Trophoblast cell (in vitro differentiated cells and primary cell): ENCODE measurements at regions not wholly inside any gene's neighbourhood (a gene's known extent, or its start where the extent isn't known, plus 50 kb on each side); places are given as distances from the start of the nearest gene placed in this dataset.
A peak's percentile ranks its signal among the peaks of the same experiment; 100 is the strongest.

Source experiments
- DNase-seq, 2 donors: peaks; one replicate each; pipeline ENCODE4 v3.0.0-alpha.2; 2016
- H2AFZ ChIP-seq: 2 replicates; pipeline ENCODE4 v1.6.1; 2013; ENCODE audit warnings: low read length, moderate library complexity, mild to moderate bottlenecking; ENCODE audit not compliant: insufficient read depth, poor library complexity
- H2AK5ac ChIP-seq: 2 replicates; pipeline ENCODE4 v1.6.1; 2013; ENCODE audit warnings: mild to moderate bottlenecking, low read length
- H2BK120ac ChIP-seq: 2 replicates; pipeline ENCODE4 v1.6.1; 2013; ENCODE audit warnings: low read length, mild to moderate bottlenecking, moderate library complexity; ENCODE audit not compliant: insufficient read depth, poor library complexity
- H2BK12ac ChIP-seq: 2 replicates; pipeline ENCODE4 v1.6.1; 2013; ENCODE audit warnings: mild to moderate bottlenecking, low read length, moderate library complexity
- H2BK5ac ChIP-seq: 2 replicates; pipeline ENCODE4 v1.6.1; 2013; ENCODE audit warnings: low read length, low read depth, moderate library complexity, mild to moderate bottlenecking; ENCODE audit not compliant: poor library complexity
- H3K14ac ChIP-seq: 2 replicates; pipeline ENCODE4 v1.6.1; 2013; ENCODE audit warnings: mild to moderate bottlenecking, low read length
- H3K18ac ChIP-seq: 2 replicates; pipeline ENCODE4 v1.6.1; 2013; ENCODE audit warnings: mild to moderate bottlenecking, low read length
- H3K23ac ChIP-seq: 2 replicates; pipeline ENCODE4 v1.6.1; 2013; ENCODE audit warnings: low read length
- H3K27ac ChIP-seq: 2 replicates; pipeline ENCODE4 v1.5.1; 2013; ENCODE audit warnings: low read depth, mild to moderate bottlenecking, inconsistent platforms, low read length, moderate library complexity
- H3K27me3 ChIP-seq: 2 replicates; pipeline ENCODE4 v1.6.1; 2013; ENCODE audit warnings: inconsistent platforms, mild to moderate bottlenecking, low read length, moderate library complexity; ENCODE audit not compliant: insufficient read depth
- H3K36me3 ChIP-seq, 2 experiments: 1 replicate in 1 of 2; 2 replicates in 1 of 2; pipeline ENCODE4 v1.6.1; 2013; ENCODE audit warnings: low read length in 2 of 2, mild to moderate bottlenecking in 2 of 2, moderate library complexity in 1 of 2; ENCODE audit not compliant: insufficient read depth in 2 of 2, control insufficient read depth in 1 of 2
- H3K4ac ChIP-seq: 2 replicates; pipeline ENCODE4 v1.6.1; 2013; ENCODE audit warnings: low read depth, mild to moderate bottlenecking, low read length, moderate library complexity
- H3K4me1 ChIP-seq, 2 experiments: 1 replicate in 1 of 2; 2 replicates in 1 of 2; pipeline ENCODE4 v1.6.1; 2013; ENCODE audit warnings: low read length in 2 of 2, mild to moderate bottlenecking in 2 of 2, moderate library complexity in 1 of 2; ENCODE audit not compliant: insufficient read depth in 2 of 2, control insufficient read depth in 1 of 2
- H3K4me2 ChIP-seq: 2 replicates; pipeline ENCODE4 v1.6.1; 2013; ENCODE audit warnings: inconsistent platforms, mild to moderate bottlenecking, low read length, moderate library complexity
- H3K4me3 ChIP-seq: 2 replicates; pipeline ENCODE4 v1.5.1; 2013; ENCODE audit warnings: mild to moderate bottlenecking, low read depth, low read length, inconsistent platforms
- H3K79me1 ChIP-seq: one replicate; pipeline ENCODE4 v1.6.1; 2013; ENCODE audit warnings: low read length
- H3K79me2 ChIP-seq: 2 replicates; pipeline ENCODE4 v1.6.1; 2013; ENCODE audit warnings: low read length, mild to moderate bottlenecking; ENCODE audit not compliant: control insufficient read depth, insufficient read depth, poor library complexity
- H3K9ac ChIP-seq: 2 replicates; pipeline ENCODE4 v1.6.1; 2013; ENCODE audit warnings: mild to moderate bottlenecking, low read length
- H3K9me3 ChIP-seq: 2 replicates; pipeline ENCODE4 v1.6.1; 2013; ENCODE audit warnings: low read depth, mild to moderate bottlenecking, control low read depth, inconsistent platforms, low read length; ENCODE audit not compliant: insufficient read depth
- H4K12ac ChIP-seq: 2 replicates; pipeline ENCODE4 v1.6.1; 2013; ENCODE audit warnings: low read depth, mild to moderate bottlenecking, low read length, moderate library complexity
- H4K8ac ChIP-seq: 2 replicates; pipeline ENCODE4 v1.6.1; 2013; ENCODE audit warnings: low read depth, mild to moderate bottlenecking, low read length, moderate library complexity
- H4K91ac ChIP-seq: one replicate; pipeline ENCODE4 v1.6.1; 2013; ENCODE audit warnings: low read depth, mild to moderate bottlenecking, low read length, moderate library complexity
- WGBS: extraction: QIAGEN DNeasy Blood & Tissue Kit; methylation state at CpG from one replicate; pipeline ENCODE4 v1.1.7; 2013; ENCODE audit warnings: missing lambda C conversion rate; ENCODE audit not compliant: insufficient read length, insufficient coverage; ENCODE audit errors: extremely low coverage; 5-methylcytosine and 5-hydroxymethylcytosine counted together

GRCh38 chr3:150194957-150195356 lies 213.1 kb upstream of the TSC22D2 start:
- Histone ChIP-seq H3K9me3 (no peaks in the 10 kb centered on the region), H3K79me1 (no peaks in the 10 kb centered on the region), H3K4me1 (no peaks in the 10 kb centered on the region), H3K9ac (no peak overlapping the region), H4K12ac (no peak overlapping the region), H3K14ac (no peak overlapping the region), H3K27me3 (no peaks in the 10 kb centered on the region), H3K4ac (no peak overlapping the region), H2BK120ac (no peak overlapping the region), H3K23ac (no peak overlapping the region), H4K91ac (no peak overlapping the region), H3K4me2 (no peak overlapping the region), H2BK12ac (no peak overlapping the region), H3K18ac (no peak overlapping the region), H3K4me3 (no peak overlapping the region), H3K36me3 (no peaks in the 10 kb centered on the region), H2BK5ac (no peak overlapping the region), H3K27ac (no peak overlapping the region), H2AK5ac (no peak overlapping the region), H3K79me2 (no peaks in the 10 kb centered on the region), H2AFZ (no peak overlapping the region), H4K8ac (no peak overlapping the region)
- DNase-seq: no peak

- Histone ChIP-seq H4K91ac (no peak overlapping the region), H3K4ac (no peak overlapping the region), H3K18ac (no peak overlapping the region), H3K4me1 (no peaks in the 10 kb centered on the region), H3K4me2 (no peak overlapping the region), H2AFZ (no peak overlapping the region), H3K14ac (no peak overlapping the region), H4K8ac (no peak overlapping the region), H3K79me2 (no peaks in the 10 kb centered on the region), H2BK12ac (no peak overlapping the region), H3K27me3 (no peaks in the 10 kb centered on the region), H3K4me3 (no peak overlapping the region), H3K79me1 (no peaks in the 10 kb centered on the region), H3K23ac (no peak overlapping the region), H2BK5ac (no peak overlapping the region), H3K36me3 (no peaks in the 10 kb centered on the region), H4K12ac (no peak overlapping the region), H2BK120ac (no peak overlapping the region), H2AK5ac (no peak overlapping the region), H3K9ac (no peak overlapping the region), H3K9me3 (no peaks in the 10 kb centered on the region), H3K27ac (no peak overlapping the region)
- WGBS: no CpG with 5 or more reads among the region's 4 CpGs
- DNase-seq: no peak
Measured at GRCh38 chr3:150194513-150194912, 213.6 kb upstream of the TSC22D2 start.

GRCh38 chr3:150184426-150185071 lies 213.9 kb upstream of the PFN2 start:
- no CpG with 5 or more reads among the region's 8 CpGs for WGBS

GRCh38 chr3:150183678-150184425 lies 213.2 kb upstream of the PFN2 start:
- Histone ChIP-seq H3K23ac (no peak overlapping the region), H3K18ac (no peak overlapping the region), H2BK5ac (peak overlapping the region; percentile 63), H3K79me2 (no peaks in the 10 kb centered on the region), H2BK12ac (peak overlapping the region; percentile 86), H3K14ac (peak overlapping the region; percentile 45), H3K79me1 (peaks cover 9% of the 10 kb centered on the region), H3K9ac (no peak overlapping the region), H3K27ac (peak overlapping the region; percentile 38), H3K4me1 (peaks cover 0 to 2% of the 10 kb centered on the region in 2 experiments), H4K91ac (peak overlapping the region; percentile 82), H4K12ac (peak overlapping the region; percentile 63), H3K4me2 (peak overlapping the region; percentile 60), H3K27me3 (no peaks in the 10 kb centered on the region), H3K9me3 (no peaks in the 10 kb centered on the region), H4K8ac (peak overlapping the region; percentile 14), H3K4ac (no peak overlapping the region), H2AFZ (no peak overlapping the region), H3K4me3 (no peak overlapping the region), H3K36me3 (no peaks in the 10 kb centered on the region), H2BK120ac (peak overlapping the region; percentile 45), H2AK5ac (no peak overlapping the region)
- DNase-seq: peak; percentile 58 to 81
- WGBS: no CpG with 5 or more reads among the region's 22 CpGs

More at GRCh38 chr3:150184426-150185071, 213.9 kb upstream of the PFN2 start:
- Histone ChIP-seq H3K79me1 (peaks cover 8% of the 10 kb centered on the region), H3K4me1 (peaks cover 0 to 2% of the 10 kb centered on the region in 2 experiments), H2BK5ac (no peak overlapping the region), H4K8ac (no peak overlapping the region), H4K12ac (no peak overlapping the region), H4K91ac (no peak overlapping the region), H2BK120ac (no peak overlapping the region), H2BK12ac (no peak overlapping the region), H3K14ac (no peak overlapping the region), H3K9me3 (no peaks in the 10 kb centered on the region), H3K79me2 (no peaks in the 10 kb centered on the region), H3K36me3 (no peaks in the 10 kb centered on the region), H2AK5ac (no peak overlapping the region), H3K4ac (no peak overlapping the region), H3K18ac (no peak overlapping the region), H3K4me2 (no peak overlapping the region), H2AFZ (no peak overlapping the region), H3K23ac (no peak overlapping the region), H3K4me3 (no peak overlapping the region), H3K27me3 (no peaks in the 10 kb centered on the region), H3K27ac (no peak overlapping the region), H3K9ac (no peak overlapping the region)
- no peak for DNase-seq
